AG20443 (cell line): ENCODE measurements at regions not wholly inside any gene's neighbourhood (a gene's known extent, or its start where the extent isn't known, plus 50 kb on each side); places are given as distances from the start of the nearest gene placed in this dataset.
A peak's percentile ranks its signal among the peaks of the same experiment; 100 is the strongest.
"Not testable (repeated sequence)": the region's sequence is repeated elsewhere in the genome, so short reads cannot be mapped to it uniquely, and the experiment has no call there.

ENCODE experiments used
- DNase-seq: peaks from one replicate; pipeline ENCODE4 v3.0.0; 2012; ENCODE audit warnings: low spot score, mixed read lengths

- peak; percentile 37 for DNase-seq
Measured at GRCh38 chr7:91566402-91566732, 302.1 kb downstream of the FZD1 start.

GRCh38 chr7:91567081-91568012 lies 303.1 kb downstream of the FZD1 start:
- no peak for DNase-seq

- no peak for DNase-seq
Measured at GRCh38 chr7:91568138-91568537, 303.9 kb downstream of the FZD1 start.

- DNase-seq = no peak
Measured at GRCh38 chr7:91569728-91570457, 305.7 kb downstream of the FZD1 start.

GRCh38 chr7:91570560-91570959 lies 306.3 kb downstream of the FZD1 start:
- DNase-seq = no peak

- no peak for DNase-seq
Measured at GRCh38 chr7:91571601-91572000, 307.4 kb downstream of the FZD1 start.

- DNase-seq = no peak
Measured at GRCh38 chr7:91573405-91573804, 307.1 kb downstream of the MTERF1 start.

- not testable (repeated sequence) for DNase-seq
Measured at GRCh38 chr7:91576459-91576858, 304.0 kb downstream of the MTERF1 start.

- no peak for DNase-seq
Measured at GRCh38 chr7:91579837-91580236, 300.7 kb downstream of the MTERF1 start.

- no peak for DNase-seq
Measured at GRCh38 chr7:91582799-91583477, 297.6 kb downstream of the MTERF1 start.

- DNase-seq = no peak
Measured at GRCh38 chr7:91596287-91596686, 284.2 kb downstream of the MTERF1 start.

- no peak for DNase-seq
Measured at GRCh38 chr7:91598791-91599190, 281.7 kb downstream of the MTERF1 start.

GRCh38 chr7:91600112-91600511 lies 280.4 kb downstream of the MTERF1 start:
- DNase-seq = no peak

- no peak for DNase-seq
Measured at GRCh38 chr7:91603707-91604106, 276.8 kb downstream of the MTERF1 start.

GRCh38 chr7:91608606-91609005 lies 271.9 kb downstream of the MTERF1 start:
- no peak for DNase-seq

GRCh38 chr7:91609525-91609924 lies 271.0 kb downstream of the MTERF1 start:
- DNase-seq = no peak

- DNase-seq = no peak
Measured at GRCh38 chr7:91614431-91614830, 266.1 kb downstream of the MTERF1 start.

GRCh38 chr7:91618776-91619765 lies 261.4 kb downstream of the MTERF1 start:
- DNase-seq = no peak

- no peak for DNase-seq
Measured at GRCh38 chr7:91620827-91621226, 259.7 kb downstream of the MTERF1 start.

- DNase-seq = not testable (repeated sequence)
Measured at GRCh38 chr7:91627324-91627723, 253.2 kb downstream of the MTERF1 start.

- DNase-seq = no peak
Measured at GRCh38 chr7:91628742-91629141, 251.8 kb downstream of the MTERF1 start.
